ENCODE measurements at regions not wholly inside any gene's neighbourhood (a gene's known extent, or its start where the extent isn't known, plus 50 kb on each side); places are given as distances from the start of the nearest gene placed in this dataset.
"Not testable (repeated sequence)": the region's sequence is repeated elsewhere in the genome, so short reads cannot be mapped to it uniquely, and the experiment has no call there.

- DNase-seq = no peak
Measured at GRCh38 chr2:16058747-16059358, 118.5 kb downstream of the MYCN start.

GRCh38 chr2:16058256-16058655 is 117.9 kb downstream of the MYCN start:
- no peak for DNase-seq

- DNase-seq = no peak
Measured at GRCh38 chr2:16057661-16058060, 117.3 kb downstream of the MYCN start.

- no peak for DNase-seq
Measured at GRCh38 chr2:16055848-16056580, 115.7 kb downstream of the MYCN start.

GRCh38 chr2:16053437-16054257 is 113.3 kb downstream of the MYCN start:
- DNase-seq = no peak

GRCh38 chr2:16052571-16053052 is 112.3 kb downstream of the MYCN start:
- not testable (repeated sequence) for DNase-seq

GRCh38 chr2:16051841-16052564 is 111.7 kb downstream of the MYCN start:
- no peak for DNase-seq

- no peak for DNase-seq
Measured at GRCh38 chr2:16050908-16051489, 110.6 kb downstream of the MYCN start.

GRCh38 chr2:16050261-16050907 is 110.0 kb downstream of the MYCN start:
- no peak for DNase-seq

- DNase-seq = no peak
Measured at GRCh38 chr2:16049406-16049805, 109.1 kb downstream of the MYCN start.

- no peak for DNase-seq
Measured at GRCh38 chr2:16048466-16048865, 108.1 kb downstream of the MYCN start.

GRCh38 chr2:16047701-16048100 is 107.4 kb downstream of the MYCN start:
- DNase-seq = no peak

- DNase-seq = no peak
Measured at GRCh38 chr2:16046649-16047048, 106.3 kb downstream of the MYCN start.

- no peak for DNase-seq
Measured at GRCh38 chr2:16045653-16046352, 105.5 kb downstream of the MYCN start.

GRCh38 chr2:16044946-16045456 is 104.7 kb downstream of the MYCN start:
- no peak for DNase-seq

GRCh38 chr2:16043627-16044026 is 103.3 kb downstream of the MYCN start:
- no peak for DNase-seq

GRCh38 chr2:16043192-16043591 is 102.8 kb downstream of the MYCN start:
- DNase-seq = no peak

GRCh38 chr2:16042201-16042700 is 101.9 kb downstream of the MYCN start:
- no peak for DNase-seq

- no peak for DNase-seq
Measured at GRCh38 chr2:16040271-16041010, 100.1 kb downstream of the MYCN start.

- DNase-seq = no peak
Measured at GRCh38 chr2:16039823-16040222, 99.5 kb downstream of the MYCN start.

All from activated T-cell treated with anti-CD3 and anti-CD28 coated beads, Interleukin-2, amount 50 U/mL, for 1 hour (primary cell).